Endothelial cell of umbilical vein (primary cell): ENCODE measurements at regions not wholly inside any gene's neighbourhood (a gene's known extent, or its start where the extent isn't known, plus 50 kb on each side); places are given as distances from the start of the nearest gene placed in this dataset.

Source experiments
- BruUV-seq: library from RNA; stranded (reverse); fragments of 400-500 nt; replicated peaks from 2 replicates; lab custom pipeline; 2021; lab: Mats Ljungman, UMichigan
- CTCF ChIA-PET: fragments of 300-600, 350-600 bp; sonication (Branson Sonifier 250); formaldehyde crosslinking; loops from one replicate; lab custom pipeline; 2021; ENCODE audit warnings: antibody characterized with exemption, inconsistent platforms; lab: Charles Lee
- POLR2A ChIA-PET: fragments of 300-600, 350-600 bp; sonication (Branson Sonifier 250); formaldehyde crosslinking; loops from one replicate; lab custom pipeline; 2021; ENCODE audit warnings: antibody characterized with exemption, inconsistent platforms; lab: Charles Lee
- DNase-seq: peaks from one replicate; pipeline ENCODE4 v3.0.0-alpha.2; 2011; ENCODE audit warnings: low read depth, low spot score
- FAIRE-seq: peaks from 2 replicates; lab custom pipeline; 2011; peaks lifted over from hg19 to GRCh38; lab: Jason Lieb, UNC
- H2AFZ ChIP-seq: 2 replicates; pipeline ENCODE4 v1.6.0; 2012; ENCODE audit warnings: low read depth, low read length, control low read depth, inconsistent platforms
- H3K27ac ChIP-seq: 2 replicates; pipeline ENCODE4 v1.5.1; 2011; ENCODE audit warnings: low read depth, mild to moderate bottlenecking, control low read depth, low read length, moderate library complexity; ENCODE audit not compliant: insufficient read depth
- H3K27me3 ChIP-seq, 2 experiments: 2 replicates each; pipeline versions ENCODE4 v1.6.0 to v1.6.1; 2011; ENCODE audit warnings: low read length in 2 of 2, mixed read lengths in 1 of 2; ENCODE audit not compliant: control insufficient read depth in 2 of 2, insufficient read depth in 2 of 2
- H3K36me3 ChIP-seq, 2 experiments: 2 replicates in 1 of 2; 3 replicates in 1 of 2; pipeline ENCODE4 v1.5.1; 2011; ENCODE audit warnings: low read length in 2 of 2, mild to moderate bottlenecking in 1 of 2, moderate library complexity in 1 of 2; ENCODE audit not compliant: control insufficient read depth in 2 of 2, insufficient read depth in 2 of 2; ENCODE audit errors: extremely low read depth in 1 of 2
- H3K4me1 ChIP-seq: 3 replicates; pipeline ENCODE4 v1.5.1; 2011; ENCODE audit warnings: mild to moderate bottlenecking, low read length; ENCODE audit not compliant: control insufficient read depth, insufficient read depth; ENCODE audit errors: extremely low read depth
- H3K4me2 ChIP-seq: 2 replicates; pipeline ENCODE4 v1.6.1; 2011; ENCODE audit warnings: low read length, control low read depth, mixed read lengths; ENCODE audit not compliant: insufficient read depth
- H3K4me3 ChIP-seq, 3 experiments: fragments of 200-600 bp in 1 of 3; sonication (generic), shearing (Covaris generic) in 1 of 3; replicated peaks in 1 of 3; 2 replicates each; pipeline ENCODE4 v1.5.1; 2011 to 2016; ENCODE audit warnings: control low read depth in 3 of 3, low read length in 3 of 3, mild to moderate bottlenecking in 2 of 3, inconsistent platforms in 1 of 3, low read depth in 1 of 3, moderate library complexity in 1 of 3; ENCODE audit not compliant: insufficient read depth in 1 of 3
- H3K79me2 ChIP-seq: 2 replicates; pipeline ENCODE4 v1.6.0; 2012; ENCODE audit warnings: low read length, inconsistent platforms; ENCODE audit not compliant: control insufficient read depth, insufficient read depth
- H3K9ac ChIP-seq: replicated peaks from 2 replicates; pipeline ENCODE3; 2011; ENCODE audit warnings: low read length, control low read depth; ENCODE audit not compliant: insufficient read depth; ENCODE audit errors: extremely low read depth
- H3K9me1 ChIP-seq: replicated peaks from 3 replicates; pipeline ENCODE4 v1.6.0; 2011; ENCODE audit warnings: mild to moderate bottlenecking, low read length; ENCODE audit not compliant: control insufficient read depth, insufficient read depth; ENCODE audit errors: extremely low read depth
- H3K9me3 ChIP-seq: replicated peaks from 2 replicates; pipeline ENCODE4 v1.5.1; 2012; ENCODE audit warnings: low read length, inconsistent platforms; ENCODE audit not compliant: control insufficient read depth, insufficient read depth
- H4K20me1 ChIP-seq: replicated peaks from 2 replicates; pipeline ENCODE3; 2011; ENCODE audit warnings: mild to moderate bottlenecking, low read length; ENCODE audit not compliant: control insufficient read depth, insufficient read depth; ENCODE audit errors: extremely low read depth
- CTCF ChIP-seq, 2 donors: IDR thresholded peaks; 1 replicate in 1 of 2; 2 replicates in 1 of 2; pipeline ENCODE4 v1.5.1; 2011; ENCODE audit warnings: low read length in 2 of 2, mild to moderate bottlenecking in 2 of 2, moderate library complexity in 2 of 2, control low read depth in 1 of 2, inconsistent platforms in 1 of 2, low read depth in 1 of 2; ENCODE audit not compliant: insufficient read depth in 1 of 2; ENCODE audit errors: extremely low read depth in 1 of 2
- EZH2 ChIP-seq: IDR thresholded peaks from 2 replicates; pipeline ENCODE4 v1.6.1; 2012; ENCODE audit warnings: borderline replicate concordance, low read depth, mild to moderate bottlenecking, moderate library complexity, low read length, inconsistent platforms; ENCODE audit not compliant: severe bottlenecking
- FOS ChIP-seq: IDR thresholded peaks from 2 replicates; pipeline ENCODE4 v1.6.1; 2011; ENCODE audit warnings: mild to moderate bottlenecking, low read length, moderate library complexity, borderline replicate concordance; ENCODE audit not compliant: insufficient read depth
- GATA2 ChIP-seq: IDR thresholded peaks from 2 replicates; pipeline ENCODE4 v1.7.0; 2011; ENCODE audit warnings: low read depth, mild to moderate bottlenecking, moderate library complexity, mixed read lengths, low read length; ENCODE audit not compliant: insufficient read length, insufficient read depth
- JUN ChIP-seq: IDR thresholded peaks from 2 replicates; pipeline ENCODE4 v1.6.1; 2011; ENCODE audit warnings: borderline replicate concordance, low read depth; ENCODE audit not compliant: insufficient read length, insufficient read depth
- MAX ChIP-seq: IDR thresholded peaks from 2 replicates; pipeline ENCODE4 v1.6.1; 2011; ENCODE audit not compliant: insufficient read depth, insufficient read length
- MYC ChIP-seq: IDR thresholded peaks from one replicate; pipeline ENCODE4 v1.6.1; 2011; ENCODE audit warnings: mild to moderate bottlenecking, low read depth, low read length
- POLR2A ChIP-seq: IDR thresholded peaks from 2 replicates; pipeline ENCODE4 v1.6.1; 2012; ENCODE audit warnings: low read depth, mild to moderate bottlenecking, control low read depth, low read length
- POLR2AphosphoS5 ChIP-seq: IDR thresholded peaks from 2 replicates; pipeline ENCODE4 v1.6.1; 2012; ENCODE audit warnings: low read depth, mild to moderate bottlenecking, control low read depth, low read length, moderate library complexity; ENCODE audit not compliant: insufficient read depth
- dilution Hi-C: fragments of 300-500 bp; cut with MboI; formaldehyde crosslinking; loops from one replicate; pipeline ENCODE4 v1.15.0; 2019; ENCODE audit warnings: low sequenced_read_pairs; ENCODE audit not compliant: extremely low pct_ligation_motif_present
- intact Hi-C: fragments of 100-400 bp; cut with micrococcal nuclease; formaldehyde crosslinking; loops from one replicate; pipeline ENCODE4 v1.10.0; 2022

GRCh38 chr6:88311561-88311960, 145.4 kb upstream of the CNR1 start:
- ChIA-PET POLR2A (no interaction called here), CTCF (no interaction called here)
- BruUV-seq, result no TSS peak
- no peak overlapping the region for H3K4me2 ChIP-seq
- H3K27ac ChIP-seq, result no peak overlapping the region
- no peaks in the 10 kb centered on the region for H3K36me3 ChIP-seq
- H2AFZ ChIP-seq, result no peak overlapping the region
- FAIRE-seq (no peak), DNase-seq (no peak)
- no peaks in the 10 kb centered on the region for H3K79me2 ChIP-seq
- no peaks in the 10 kb centered on the region for H3K9me3 ChIP-seq
- dilution Hi-C loops, result no loop called here
- no peaks in the 10 kb centered on the region for H4K20me1 ChIP-seq
- intact Hi-C loops, result no loop called here
- H3K9me1 ChIP-seq, result no peaks in the 10 kb centered on the region
- H3K4me3 ChIP-seq, result no peak overlapping the region
- H3K4me1 ChIP-seq, result no peaks in the 10 kb centered on the region
- TF ChIP-seq CTCF (IDR thresholded peaks at IDR 0.05; ENCODE audit: extremely low read depth in 1 of 2, insufficient read depth in 1 of 2, low read depth in 1 of 2, low read length in 2 of 2) (no peak), POLR2AphosphoS5 (no peak), MAX (no peak), POLR2A (no peak), EZH2 (no peak), JUN (no peak), GATA2 (no peak), FOS (no peak), MYC (no peak)
- no peaks in the 10 kb centered on the region for H3K27me3 ChIP-seq
- no peak overlapping the region for H3K9ac ChIP-seq
